A673 (cell line): ENCODE measurements at regions not wholly inside any gene's neighbourhood (a gene's known extent, or its start where the extent isn't known, plus 50 kb on each side); places are given as distances from the start of the nearest gene placed in this dataset.

Source experiments
- CTCF ChIP-seq: fragments of 300-800, 200-600 bp; sonication (generic); conservative IDR thresholded peaks from 2 replicates; pipeline ENCODE4 v1.5.1; 2017; ENCODE audit warnings: low read depth, mild to moderate bottlenecking, antibody characterized with exemption, low read length, moderate library complexity, mixed read lengths
- EZH2 ChIP-seq: fragments of 200-600 bp; sonication (generic); IDR thresholded peaks from 2 replicates; pipeline ENCODE4 v1.6.1; 2017; ENCODE audit warnings: borderline replicate concordance, low read depth, mild to moderate bottlenecking, mixed read lengths, antibody characterized with exemption, low read length; ENCODE audit not compliant: poor library complexity, severe bottlenecking

GRCh38 chr7:51860305-51860704 is 543.7 kb upstream of the COBL start:
- TF ChIP-seq CTCF = no peak
- TF ChIP-seq EZH2 = no peak
